ENCODE measurements at regions not wholly inside any gene's neighbourhood (a gene's known extent, or its start where the extent isn't known, plus 50 kb on each side); places are given as distances from the start of the nearest gene placed in this dataset.

- TF ChIP-seq POLR2A (IDR thresholded peaks at IDR 0.05; ENCODE audit: low read length) (no peak), GATA1 (IDR thresholded peaks at IDR 0.05; ENCODE audit: low read depth, low read length) (no peak)
These were observed 460.0 kb upstream of the NOX3 start for GRCh38 chr6:155915651-155916050.
